Lung (tissue), 11 donors: ENCODE measurements at regions not wholly inside any gene's neighbourhood (a gene's known extent, or its start where the extent isn't known, plus 50 kb on each side); places are given as distances from the start of the nearest gene placed in this dataset.
"Not testable (repeated sequence)": the region's sequence is repeated elsewhere in the genome, so short reads cannot be mapped to it uniquely, and the experiment has no call there.

Experiments
- ATAC-seq: fragments of 200-7000 bp; cut with Tn5 transposase; one replicate; pipeline ENCODE4 v1.9.1; 2020; ENCODE audit warnings: moderate number of reproducible peaks; ENCODE audit not compliant: insufficient read depth, low FRiP score
- DNase-seq, 3 donors: peaks; one replicate each; pipeline ENCODE4 v3.0.0-alpha.2; 2013 to 2017
- H3K27ac ChIP-seq, 2 donors: one replicate each; pipeline ENCODE4 v1.5.1; 2013; ENCODE audit warnings: mild to moderate bottlenecking in 2 of 2, moderate library complexity in 2 of 2, control low read depth in 1 of 2, inconsistent platforms in 1 of 2, low read depth in 1 of 2, low read length in 1 of 2
- H3K27me3 ChIP-seq, 3 donors: one replicate each; pipeline ENCODE4 v1.5.1; 2013; ENCODE audit warnings: low read length in 2 of 3; ENCODE audit not compliant: control insufficient read depth in 3 of 3, insufficient read depth in 3 of 3
- H3K36me3 ChIP-seq, 4 donors: one replicate each; pipeline ENCODE4 v1.5.1; 2013; ENCODE audit warnings: low read length in 4 of 4, mild to moderate bottlenecking in 1 of 4, moderate library complexity in 1 of 4; ENCODE audit not compliant: control insufficient read depth in 4 of 4, insufficient read depth in 4 of 4
- H3K4me1 ChIP-seq, 5 donors: one replicate each; pipeline ENCODE4 v1.5.1; 2013; ENCODE audit warnings: low read length in 5 of 5, mild to moderate bottlenecking in 2 of 5, moderate library complexity in 1 of 5; ENCODE audit not compliant: control insufficient read depth in 5 of 5, insufficient read depth in 5 of 5
- H3K4me3 ChIP-seq: one replicate; pipeline ENCODE4 v1.5.1; 2013; ENCODE audit warnings: mild to moderate bottlenecking, control low read depth, moderate library complexity
- H3K9ac ChIP-seq, 2 donors: one replicate each; pipeline ENCODE4 v1.5.1; 2013; ENCODE audit warnings: low read length in 2 of 2, control low read depth in 1 of 2; ENCODE audit not compliant: insufficient read depth in 1 of 2
- H3K9me3 ChIP-seq, 4 donors: one replicate each; pipeline ENCODE4 v1.5.1; 2013; ENCODE audit warnings: low read length in 3 of 4, mild to moderate bottlenecking in 1 of 4, moderate library complexity in 1 of 4; ENCODE audit not compliant: control insufficient read depth in 4 of 4, insufficient read depth in 3 of 4
- WGBS, 2 donors: extraction: QIAGEN DNeasy Blood & Tissue Kit; methylation state at CpG; one replicate each; pipeline ENCODE4 v1.1.7; 2013; 5-methylcytosine and 5-hydroxymethylcytosine counted together
- TF ChIP-seq, protein P1 (sequence below): IDR thresholded peaks from 2 replicates; pipeline ENCODE4 v1.5.1; 2012; ENCODE audit warnings: mild to moderate bottlenecking; ENCODE audit errors: control extremely low read depth, extremely low read depth
- donor health status: control.
- donor health status: control.
- donor health status: Bipolar disorder and iron deficiency.
- donor health status: healthy.
- donor health status: DM: yes; HTN: yes; CAD: no.

DNA sequence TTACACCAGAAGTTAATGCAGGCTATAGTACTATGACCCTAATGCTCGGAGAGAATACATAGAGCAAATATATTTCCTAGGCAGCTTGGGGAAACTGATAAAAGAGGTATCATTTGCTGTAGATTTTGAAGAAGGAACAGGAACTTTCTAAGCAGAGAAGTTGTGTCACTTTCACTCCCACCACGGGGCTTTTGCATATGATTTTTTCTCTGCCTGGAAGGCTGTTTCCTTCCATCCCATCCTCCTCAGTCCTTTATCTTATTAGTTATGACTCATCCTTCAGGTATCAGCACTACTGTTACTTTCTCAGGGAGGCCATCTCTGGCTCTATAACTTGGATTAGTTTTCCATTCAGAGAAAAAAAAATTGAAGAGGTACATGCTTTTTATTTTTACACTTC, 2006.1 kb upstream of the WWC1 start:
- Histone ChIP-seq H3K9me3 (no peaks in the 10 kb centered on the region), H3K4me1 (no peaks in the 10 kb centered on the region), H3K27ac (no peak overlapping the region), H3K36me3 (no peaks in the 10 kb centered on the region), H3K4me3 (no peak overlapping the region), H3K27me3 (no peaks in the 10 kb centered on the region), H3K9ac (no peak overlapping the region)
- TF ChIP-seq, protein P1, sequence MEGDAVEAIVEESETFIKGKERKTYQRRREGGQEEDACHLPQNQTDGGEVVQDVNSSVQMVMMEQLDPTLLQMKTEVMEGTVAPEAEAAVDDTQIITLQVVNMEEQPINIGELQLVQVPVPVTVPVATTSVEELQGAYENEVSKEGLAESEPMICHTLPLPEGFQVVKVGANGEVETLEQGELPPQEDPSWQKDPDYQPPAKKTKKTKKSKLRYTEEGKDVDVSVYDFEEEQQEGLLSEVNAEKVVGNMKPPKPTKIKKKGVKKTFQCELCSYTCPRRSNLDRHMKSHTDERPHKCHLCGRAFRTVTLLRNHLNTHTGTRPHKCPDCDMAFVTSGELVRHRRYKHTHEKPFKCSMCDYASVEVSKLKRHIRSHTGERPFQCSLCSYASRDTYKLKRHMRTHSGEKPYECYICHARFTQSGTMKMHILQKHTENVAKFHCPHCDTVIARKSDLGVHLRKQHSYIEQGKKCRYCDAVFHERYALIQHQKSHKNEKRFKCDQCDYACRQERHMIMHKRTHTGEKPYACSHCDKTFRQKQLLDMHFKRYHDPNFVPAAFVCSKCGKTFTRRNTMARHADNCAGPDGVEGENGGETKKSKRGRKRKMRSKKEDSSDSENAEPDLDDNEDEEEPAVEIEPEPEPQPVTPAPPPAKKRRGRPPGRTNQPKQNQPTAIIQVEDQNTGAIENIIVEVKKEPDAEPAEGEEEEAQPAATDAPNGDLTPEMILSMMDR: no peak
- DNase-seq: no peak
- whole genome bisulfite sequencing, 2 donors: 52 to 55% methylated on average over 2 of the region's 2 CpGs
- no peak for ATAC-seq

DNA sequence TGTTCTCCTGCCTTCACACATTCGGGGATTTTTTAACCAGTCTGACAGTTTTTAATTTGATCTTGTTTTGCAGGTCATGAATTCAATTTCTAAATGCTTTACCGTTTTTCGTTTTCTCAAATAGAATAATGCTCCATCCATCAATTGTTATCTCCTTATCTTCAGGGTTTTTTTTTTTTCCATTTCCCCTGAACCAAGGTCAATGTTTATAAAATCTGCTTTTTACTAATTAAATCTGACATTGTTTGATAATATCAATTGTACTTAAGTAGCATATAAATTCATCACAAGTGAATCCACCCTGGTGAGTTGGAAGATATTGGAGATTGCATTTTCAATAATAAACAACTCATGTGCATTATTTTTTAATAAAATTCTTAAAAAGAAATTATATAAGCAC, 2004.6 kb upstream of the WWC1 start:
- TF ChIP-seq, protein P1: no peak

DNA sequence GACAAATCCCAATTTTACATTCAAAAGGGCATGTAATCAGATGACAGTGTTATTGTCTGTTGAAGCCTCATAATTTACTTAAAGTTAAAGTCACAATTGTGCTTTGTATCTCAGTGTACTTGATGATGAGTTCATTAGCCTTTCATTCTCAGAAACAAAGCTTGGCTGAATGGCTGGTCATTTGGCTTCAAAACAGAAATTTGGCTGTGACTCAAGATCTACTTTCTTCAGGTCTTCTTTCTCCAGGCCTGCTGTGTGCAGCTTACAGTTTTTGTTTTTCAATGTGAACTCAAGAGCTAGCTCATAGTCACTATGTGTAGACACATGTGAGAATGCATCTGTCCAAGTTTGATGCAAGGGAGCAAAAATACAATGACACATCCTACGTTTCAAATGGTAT, 2003.6 kb upstream of the WWC1 start:
- TF ChIP-seq, protein P1: no peak
- no peak overlapping the region for H3K4me3 ChIP-seq
- no peaks in the 10 kb centered on the region for H3K9me3 ChIP-seq
- WGBS, 2 donors: 65 to 76% methylated on average over 1 of the region's 1 CpG
- no peaks in the 10 kb centered on the region for H3K4me1 ChIP-seq
- no peak overlapping the region for H3K27ac ChIP-seq
- no peaks in the 10 kb centered on the region for H3K36me3 ChIP-seq
- no peak overlapping the region for H3K9ac ChIP-seq
- ATAC-seq: no peak
- H3K27me3 ChIP-seq: no peaks in the 10 kb centered on the region
- no peak for DNase-seq

More for the DNA sequence above, 2004.6 kb upstream of the WWC1 start:
- 73 to 79% methylated on average over 3 of the region's 3 CpGs for WGBS, 2 donors
- no peaks in the 10 kb centered on the region for H3K4me1 ChIP-seq
- DNase-seq (no peak), ATAC-seq (no peak)
- H3K27ac ChIP-seq: no peak overlapping the region
- H3K36me3 ChIP-seq: no peaks in the 10 kb centered on the region
- no peak overlapping the region for H3K4me3 ChIP-seq
- no peaks in the 10 kb centered on the region for H3K27me3 ChIP-seq
- H3K9me3 ChIP-seq: no peaks in the 10 kb centered on the region
- no peak overlapping the region for H3K9ac ChIP-seq

DNA sequence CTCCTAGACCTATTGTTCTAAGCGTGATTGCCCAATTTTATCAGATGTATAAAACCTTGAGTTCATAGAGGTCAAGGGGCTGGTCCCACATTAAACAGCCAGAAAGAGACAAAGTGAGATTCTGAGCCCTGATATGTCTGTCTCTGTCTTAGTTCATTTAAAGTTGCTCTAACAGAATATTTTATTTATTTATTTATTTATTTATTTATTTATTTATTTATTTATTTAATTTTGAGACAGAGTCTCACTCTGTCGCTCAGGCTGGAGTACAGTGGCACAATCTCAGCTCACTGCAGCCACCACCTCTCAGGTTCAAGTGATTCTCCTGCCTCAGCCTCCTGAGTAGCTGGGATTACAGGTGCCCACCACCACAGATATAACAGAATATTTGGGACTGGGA, 1999.6 kb upstream of the WWC1 start:
- DNase-seq, H3K27ac ChIP-seq, H3K27me3 ChIP-seq, H3K4me1 ChIP-seq, H3K9me3 ChIP-seq, H3K36me3 ChIP-seq, H3K9ac ChIP-seq, H3K4me3 ChIP-seq, ATAC-seq: not testable (repeated sequence)
- 84 to 85% methylated on average over 2 of the region's 2 CpGs for WGBS, 2 donors
